HG03378 (cell line): ENCODE measurements at regions not wholly inside any gene's neighbourhood (a gene's known extent, or its start where the extent isn't known, plus 50 kb on each side); places are given as distances from the start of the nearest gene placed in this dataset.
"Not testable (repeated sequence)": the region's sequence is repeated elsewhere in the genome, so short reads cannot be mapped to it uniquely, and the experiment has no call there.

Source experiments
- ATAC-seq: cut with Tn5 transposase; IDR thresholded peaks from one replicate; pipeline ENCODE4 v1.9.1; 2021; ENCODE audit warnings: mild to moderate bottlenecking, moderate library complexity; ENCODE audit not compliant: unreplicated experiment

GRCh38 chr10:44564361-44564760 is 179.5 kb upstream of the CXCL12 start:
- no peak for ATAC-seq

- no peak for ATAC-seq
Measured at GRCh38 chr10:44564790-44565189, 179.9 kb upstream of the CXCL12 start.

GRCh38 chr10:44566786-44567185 is 181.9 kb upstream of the CXCL12 start:
- ATAC-seq, result no peak

GRCh38 chr10:44567471-44567870 is 182.6 kb upstream of the CXCL12 start:
- no peak for ATAC-seq

- no peak for ATAC-seq
Measured at GRCh38 chr10:44569193-44570091, 184.5 kb upstream of the CXCL12 start.

GRCh38 chr10:44571701-44572100 is 186.8 kb upstream of the CXCL12 start:
- no peak for ATAC-seq

- no peak for ATAC-seq
Measured at GRCh38 chr10:44572146-44572545, 187.2 kb upstream of the CXCL12 start.

GRCh38 chr10:44573821-44574220 is 188.9 kb upstream of the CXCL12 start:
- no peak for ATAC-seq

GRCh38 chr10:44574596-44575480 is 189.9 kb upstream of the CXCL12 start:
- no peak for ATAC-seq

- ATAC-seq, result no peak
Measured at GRCh38 chr10:44575601-44576380, 190.9 kb upstream of the CXCL12 start.

GRCh38 chr10:44576702-44577191 is 191.8 kb upstream of the CXCL12 start:
- no peak for ATAC-seq

- ATAC-seq, result no peak
Measured at GRCh38 chr10:44577533-44577932, 192.6 kb upstream of the CXCL12 start.

- no peak for ATAC-seq
Measured at GRCh38 chr10:44578271-44578670, 193.4 kb upstream of the CXCL12 start.

GRCh38 chr10:44578963-44579362 is 194.1 kb upstream of the CXCL12 start:
- not testable (repeated sequence) for ATAC-seq

GRCh38 chr10:44581996-44582395 is 197.1 kb upstream of the CXCL12 start:
- ATAC-seq, result no peak

GRCh38 chr10:44587488-44588318 is 202.8 kb upstream of the CXCL12 start:
- no peak for ATAC-seq

GRCh38 chr10:44589181-44589943 is 204.5 kb upstream of the CXCL12 start:
- no peak for ATAC-seq

- no peak for ATAC-seq
Measured at GRCh38 chr10:44589944-44590449, 205.1 kb upstream of the CXCL12 start.

GRCh38 chr10:44591911-44592310 is 207.0 kb upstream of the CXCL12 start:
- ATAC-seq, result no peak
